ENCODE measurements at regions not wholly inside any gene's neighbourhood (a gene's known extent, or its start where the extent isn't known, plus 50 kb on each side); places are given as distances from the start of the nearest gene placed in this dataset.
"Not testable (repeated sequence)": the region's sequence is repeated elsewhere in the genome, so short reads cannot be mapped to it uniquely, and the experiment has no call there.

DNA sequence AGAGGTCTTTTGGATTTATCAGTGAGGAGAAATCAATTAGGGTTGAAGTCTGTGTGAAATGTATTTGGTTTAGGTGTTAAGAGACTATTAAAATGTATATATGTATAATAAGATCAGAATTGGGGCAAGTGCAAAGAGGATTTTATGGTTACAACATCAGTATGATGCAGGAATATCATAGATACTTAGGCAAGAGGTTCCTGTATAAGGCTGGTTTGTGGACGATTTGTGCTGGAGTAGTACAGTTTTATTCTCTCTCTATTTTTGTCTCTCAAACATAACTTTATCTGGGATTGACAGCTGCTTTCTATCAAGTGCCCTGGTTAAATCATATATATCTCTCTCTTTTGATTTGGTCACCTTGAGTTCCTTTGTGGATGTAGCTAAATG, 142.5 kb downstream of the CTH start:
- no peak for DNase-seq (ENCODE audit: extremely low read depth, low read depth, low spot score)

DNA sequence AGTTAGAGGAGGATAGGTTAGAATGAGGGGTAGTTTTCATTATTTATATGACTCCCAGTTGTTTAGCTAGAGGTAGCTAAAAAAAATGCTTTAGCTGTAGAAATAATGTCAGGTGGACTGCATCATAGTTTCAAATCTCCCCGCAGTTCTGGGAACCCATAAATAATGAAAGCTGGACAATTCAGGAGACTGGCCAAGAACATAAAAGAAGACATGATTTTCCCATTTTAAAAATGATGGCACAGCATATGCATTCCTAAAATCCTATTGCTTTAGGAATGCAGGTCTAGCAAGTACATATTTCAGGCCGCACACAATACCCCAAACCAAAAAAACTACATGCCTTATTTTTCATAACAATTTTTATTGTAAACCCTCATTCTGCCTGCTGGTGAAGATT, 143.3 kb downstream of the CTH start:
- no peak for DNase-seq (ENCODE audit: extremely low read depth, low read depth, low spot score)

DNA sequence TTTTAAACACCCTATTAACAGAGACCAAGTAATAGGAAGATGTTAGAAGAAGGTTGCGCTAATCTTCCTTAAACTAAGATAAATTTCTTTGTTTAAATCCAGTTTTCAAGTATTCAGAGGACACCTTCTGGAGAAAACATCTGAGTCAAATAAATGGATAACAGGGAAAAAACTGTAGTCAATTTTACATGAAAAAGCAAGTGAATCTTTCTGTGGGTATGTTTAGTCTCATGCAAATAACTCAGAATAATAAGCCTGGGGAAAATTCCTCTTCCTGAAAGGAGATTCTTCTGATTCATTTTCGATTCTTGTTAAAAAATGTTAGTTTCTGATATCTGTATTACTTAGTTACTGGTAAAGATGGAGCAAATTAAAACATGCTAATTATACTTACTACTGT, 145.5 kb downstream of the CTH start:
- DNase-seq (ENCODE audit: extremely low read depth, low read depth, low spot score), result no peak

DNA sequence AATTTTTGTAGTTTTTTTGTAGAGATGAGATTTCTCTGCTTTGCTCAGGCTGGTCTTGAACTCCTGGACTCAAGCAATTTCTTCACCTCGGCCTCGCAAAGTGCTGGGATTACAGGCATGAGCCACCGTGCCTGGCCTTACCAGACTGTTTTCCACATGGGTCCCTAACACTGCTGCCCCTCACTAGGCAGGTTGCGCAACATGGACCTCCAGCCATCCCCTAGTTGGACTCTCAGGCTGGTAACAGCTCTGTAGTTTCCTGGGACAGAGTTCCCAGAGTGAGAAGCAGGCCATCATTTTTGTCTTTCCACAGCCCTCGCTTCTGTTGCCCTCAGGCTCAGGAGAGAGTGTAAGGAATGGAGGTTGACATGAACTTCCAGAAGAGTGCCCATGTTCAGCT, 156.1 kb downstream of the CTH start:
- DNase-seq (ENCODE audit: extremely low read depth, low read depth, low spot score), result no peak

DNA sequence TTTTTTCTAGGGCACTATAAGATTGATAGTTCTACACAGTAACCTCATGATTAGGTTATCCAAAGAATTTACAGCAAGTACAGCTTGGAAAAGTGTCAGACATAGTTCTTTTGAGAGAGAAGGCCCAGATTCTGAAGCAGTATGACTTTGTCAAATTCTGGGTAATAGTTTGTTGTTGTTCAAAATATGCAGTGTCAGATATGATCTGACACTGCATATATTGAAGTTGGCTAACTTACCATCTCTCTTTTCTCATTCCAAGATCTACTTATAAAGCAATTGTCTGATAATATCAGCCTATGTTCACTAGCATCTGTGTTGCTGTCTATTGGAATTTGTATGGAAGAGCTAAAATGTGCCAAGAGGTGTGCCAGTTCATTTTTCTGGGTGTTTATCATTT, 160.1 kb downstream of the CTH start:
- DNase-seq (ENCODE audit: extremely low read depth, low read depth, low spot score), result no peak

DNA sequence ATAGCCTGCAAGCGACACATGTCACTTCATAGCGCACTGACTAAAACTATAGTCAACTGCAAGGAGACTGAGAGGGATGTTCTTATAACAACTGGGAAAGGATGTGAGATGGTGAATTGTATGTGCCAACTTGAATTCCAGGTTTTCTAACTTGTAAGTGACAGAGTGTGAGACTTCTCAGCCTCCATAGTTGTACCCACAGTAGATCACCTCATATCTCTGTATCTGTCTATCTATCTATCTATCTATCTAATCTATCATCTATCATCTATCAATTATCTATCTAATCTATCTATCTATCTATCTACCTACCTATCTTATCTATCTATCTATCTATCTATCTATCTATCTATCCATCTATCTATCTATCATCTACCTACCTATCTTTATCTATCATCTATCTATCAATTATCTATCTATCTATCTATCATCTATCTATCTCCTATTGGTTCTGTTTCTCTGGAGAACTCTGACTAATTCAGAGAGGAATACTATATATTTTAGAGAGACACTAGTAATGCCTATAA, 162.3 kb downstream of the CTH start:
- no peak for DNase-seq (ENCODE audit: extremely low read depth, low read depth, low spot score)

DNA sequence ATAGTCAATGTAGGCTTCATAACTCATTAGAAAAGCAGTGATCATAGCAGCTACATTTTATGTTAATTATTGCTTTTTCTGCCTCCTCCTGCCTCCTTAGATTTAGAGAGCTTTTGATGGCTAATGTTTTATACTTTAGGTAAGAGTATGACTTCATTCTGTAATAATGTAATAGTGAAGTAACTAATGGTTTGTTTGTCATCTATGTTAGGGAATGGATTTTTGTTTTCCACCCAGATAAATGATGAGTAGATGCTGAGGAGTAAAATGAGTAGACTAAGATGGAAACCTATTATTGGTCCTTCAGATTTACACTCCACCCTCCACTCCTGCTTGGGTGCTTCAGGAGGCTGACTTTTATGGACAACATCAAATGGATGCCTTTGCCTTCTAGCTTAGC, 170.6 kb downstream of the CTH start:
- DNase-seq (ENCODE audit: extremely low read depth, low read depth, low spot score), result no peak

DNA sequence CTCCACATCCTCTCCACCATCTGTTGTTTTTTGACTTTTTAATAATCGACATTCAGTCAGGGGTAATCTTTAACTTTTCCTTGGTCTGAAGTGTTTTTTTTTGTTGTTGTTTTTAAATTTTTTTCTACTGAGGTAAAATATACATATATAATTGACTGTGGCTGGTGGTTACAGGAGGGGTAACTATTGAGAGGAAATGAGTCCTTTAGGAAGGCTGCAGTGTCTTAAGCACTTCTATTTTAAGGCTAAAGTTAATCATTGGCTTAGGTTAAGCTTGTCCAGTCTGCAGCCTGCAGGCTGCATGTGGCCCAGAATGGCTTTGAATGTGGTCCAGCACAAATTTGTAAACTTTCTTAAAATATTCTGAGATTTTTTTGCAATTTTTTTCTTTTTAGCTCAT, 172.5 kb downstream of the CTH start:
- DNase-seq (ENCODE audit: extremely low read depth, low read depth, low spot score), result no peak

DNA sequence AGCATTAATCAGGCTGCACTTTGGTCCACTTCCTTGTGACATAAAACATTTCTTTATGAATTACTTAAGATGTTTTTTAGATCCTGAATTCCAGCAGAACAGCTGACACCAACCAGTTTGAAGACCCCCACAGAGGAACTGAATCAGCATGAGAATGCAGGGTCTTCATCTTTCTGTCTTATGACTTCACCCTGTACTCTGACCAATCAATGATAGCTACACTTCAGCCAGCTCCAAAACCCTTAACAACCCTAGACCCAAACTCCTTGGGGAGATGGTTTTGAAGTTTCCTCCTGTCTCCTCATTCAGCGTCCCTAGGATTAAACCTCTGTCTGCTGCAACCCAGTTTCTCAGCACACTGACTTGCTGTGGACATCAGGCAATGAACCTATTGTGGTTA, 175.0 kb downstream of the CTH start:
- DNase-seq (ENCODE audit: extremely low read depth, low read depth, low spot score), result no peak

DNA sequence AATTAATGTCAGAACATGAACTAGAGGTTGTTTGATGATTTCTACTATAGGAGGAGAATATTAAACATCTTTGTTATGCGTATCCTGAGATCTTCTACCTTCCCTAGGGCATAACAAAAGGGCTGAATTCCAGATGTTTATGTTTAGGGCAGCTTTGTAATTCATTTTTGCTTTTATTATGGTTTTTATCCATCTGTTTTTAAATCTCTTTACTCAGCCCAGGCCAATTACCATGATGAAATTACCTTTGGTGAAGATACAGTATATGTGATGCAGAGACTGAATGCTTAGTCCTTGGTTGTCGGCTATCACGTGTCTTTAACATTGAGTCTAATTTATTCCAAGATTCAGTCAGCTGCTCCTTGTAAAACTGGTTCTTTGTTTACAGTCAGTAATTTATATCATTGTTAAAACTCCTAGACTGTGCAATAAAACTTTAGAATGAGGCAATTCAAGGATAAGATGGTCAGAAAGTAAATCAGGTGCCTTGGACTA, 176.9 kb downstream of the CTH start:
- no peak for DNase-seq (ENCODE audit: extremely low read depth, low read depth, low spot score)

DNA sequence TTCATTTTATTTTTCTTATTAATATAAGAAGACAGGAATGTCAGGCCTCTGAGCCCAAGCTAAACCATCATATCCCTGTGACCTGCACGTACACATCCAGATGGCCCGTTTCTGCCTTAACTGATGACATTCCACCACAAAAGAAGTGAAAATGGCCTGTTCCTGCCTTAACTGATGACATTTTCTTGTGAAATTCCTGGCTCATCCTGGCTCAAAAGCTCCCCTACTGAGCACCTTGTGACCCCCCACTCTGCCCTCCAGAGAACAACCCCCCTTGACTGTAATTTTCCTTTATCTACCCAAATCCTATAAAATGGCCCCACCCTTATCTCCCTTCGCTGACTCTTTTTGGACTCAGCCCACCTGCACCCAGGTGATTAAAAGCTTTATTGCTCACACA, 182.5 kb downstream of the CTH start:
- not testable (repeated sequence) for DNase-seq (ENCODE audit: extremely low read depth, low read depth, low spot score)

DNA sequence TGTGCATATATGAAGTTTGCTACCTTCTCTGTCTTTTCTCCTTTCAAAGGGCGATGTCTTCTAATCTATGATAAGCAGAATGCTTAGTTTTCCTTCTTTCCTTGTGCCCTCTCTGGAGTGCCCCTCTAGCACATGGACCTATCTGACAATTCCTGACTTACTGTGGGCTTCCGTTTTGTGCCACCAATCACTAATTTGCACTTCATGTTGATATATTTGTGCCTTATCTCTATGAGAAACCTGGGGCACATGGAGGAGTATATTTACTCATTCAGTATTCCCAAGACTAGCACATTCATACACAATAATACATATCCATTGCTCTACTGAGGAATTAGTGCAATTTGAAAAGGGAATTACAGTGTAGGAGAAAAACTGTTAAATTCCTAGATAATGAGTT, 197.7 kb downstream of the CTH start:
- no peak for DNase-seq (ENCODE audit: extremely low read depth, low read depth, low spot score)

DNA sequence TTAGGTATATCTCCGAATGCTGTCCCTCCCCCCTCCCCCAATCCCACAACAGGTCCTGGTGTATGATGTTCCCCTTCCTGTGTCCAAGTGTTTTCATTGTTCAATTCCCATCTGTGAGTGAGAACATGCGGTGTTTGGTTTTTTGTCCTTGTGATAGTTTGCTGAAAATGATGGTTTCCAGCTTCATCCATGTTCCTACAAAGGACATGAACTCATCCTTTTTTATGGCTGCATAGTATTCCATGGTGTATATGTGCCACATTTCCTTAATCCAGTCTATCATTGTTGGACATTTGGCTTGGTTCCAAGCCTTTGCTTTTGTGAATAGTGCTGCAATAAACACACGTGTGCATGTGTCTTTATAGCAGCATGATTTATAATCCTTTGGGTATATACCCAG, 199.1 kb downstream of the CTH start:
- DNase-seq (ENCODE audit: extremely low read depth, low read depth, low spot score), result not testable (repeated sequence)

DNA sequence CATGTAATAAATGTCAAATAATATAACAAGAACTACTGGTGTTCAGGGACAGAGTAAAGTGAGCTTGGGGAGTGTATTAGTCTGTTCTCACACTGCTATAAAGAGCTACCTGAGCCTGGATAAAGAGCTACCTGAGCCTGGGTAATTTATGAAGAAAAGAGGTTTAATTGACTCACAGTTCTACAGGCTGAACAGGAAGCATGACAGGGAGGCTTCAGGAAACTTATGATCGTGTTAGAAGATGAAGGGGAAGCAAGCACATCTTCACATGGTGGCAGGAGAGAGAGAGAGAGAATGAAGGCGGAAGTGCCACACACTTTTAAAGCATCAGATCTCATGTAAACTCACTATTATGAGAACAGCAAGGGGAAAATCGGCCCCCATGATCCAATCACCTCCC, 205.9 kb downstream of the CTH start:
- no peak for DNase-seq (ENCODE audit: extremely low read depth, low read depth, low spot score)

DNA sequence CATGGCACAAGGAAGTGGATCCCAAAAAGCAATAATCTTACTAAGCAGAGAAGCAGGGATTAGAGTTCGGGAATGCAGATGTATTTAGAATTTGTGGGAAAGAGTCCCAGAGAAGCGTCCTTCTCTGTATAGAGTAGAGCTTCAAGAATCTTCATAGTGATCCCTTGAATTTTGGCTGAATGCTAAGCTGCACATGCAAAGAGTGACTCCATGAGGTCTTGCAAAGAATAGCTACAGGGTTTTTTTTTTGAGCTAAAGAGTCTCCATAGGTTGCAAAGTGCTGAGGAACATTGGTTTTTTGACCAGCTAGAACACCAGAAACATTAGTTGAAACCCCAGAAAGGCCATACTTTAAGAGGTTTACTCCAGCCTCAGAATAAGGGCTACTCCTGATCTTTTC, 206.7 kb downstream of the CTH start:
- DNase-seq (ENCODE audit: extremely low read depth, low read depth, low spot score), result no peak

DNA sequence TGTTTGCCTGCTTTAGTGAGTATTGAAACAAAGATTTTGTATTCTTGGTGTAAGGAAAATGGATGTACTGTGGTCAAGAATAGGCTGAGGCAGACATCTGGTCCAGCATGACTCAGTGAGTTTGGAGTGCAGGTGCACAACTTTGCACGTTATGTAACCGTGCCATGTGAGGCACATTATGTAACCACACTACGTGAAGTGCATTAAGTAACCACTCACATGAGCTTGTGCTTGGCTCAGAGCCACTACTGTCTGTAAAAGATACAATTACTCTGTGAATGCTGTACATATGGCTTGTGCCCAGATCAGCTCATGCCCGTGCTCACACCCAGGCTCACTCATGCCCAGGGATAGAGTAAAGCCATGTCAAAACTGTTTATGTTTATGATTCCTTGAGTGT, 216.8 kb downstream of the CTH start:
- DNase-seq (ENCODE audit: extremely low read depth, low read depth, low spot score), result no peak

DNA sequence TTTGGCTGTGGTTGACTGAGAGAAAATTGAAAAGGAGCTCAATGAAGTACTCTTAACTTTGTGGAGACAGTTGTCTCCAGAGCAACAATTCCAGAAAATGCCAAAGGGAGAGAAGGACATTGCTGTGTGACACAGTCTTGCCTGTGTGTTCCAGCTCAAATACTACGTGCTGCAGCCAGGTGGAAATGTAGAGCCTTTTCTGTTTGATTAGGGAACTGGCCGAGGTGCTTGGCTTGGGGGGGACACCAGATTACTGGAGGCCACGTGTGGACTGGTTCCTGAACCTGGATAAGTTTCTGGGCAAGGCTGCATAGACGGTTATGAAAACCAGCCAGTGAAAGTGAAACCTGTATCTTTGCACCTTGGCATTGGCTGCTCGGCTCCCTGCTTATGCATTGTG, 217.9 kb downstream of the CTH start:
- no peak for DNase-seq (ENCODE audit: extremely low read depth, low read depth, low spot score)

DNA sequence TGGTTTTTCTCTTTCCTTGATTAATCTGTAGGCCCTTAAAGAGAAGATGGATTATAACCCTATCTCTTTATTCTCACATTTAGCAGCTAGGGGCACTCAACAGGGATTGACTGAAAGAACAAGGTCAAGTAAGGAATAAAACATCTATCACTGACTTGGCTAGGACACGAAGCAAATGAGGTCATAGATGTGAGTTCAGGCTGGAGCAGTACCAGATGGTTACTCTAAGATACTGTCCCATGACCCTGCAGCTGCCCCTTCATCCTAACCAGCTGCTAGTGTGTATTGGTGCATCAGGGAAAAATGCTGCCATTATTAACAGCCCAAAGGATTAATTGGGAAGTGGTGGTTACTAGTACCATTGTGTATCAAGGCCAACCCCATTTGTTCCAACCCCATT, 221.9 kb downstream of the CTH start:
- no peak for DNase-seq (ENCODE audit: extremely low read depth, low read depth, low spot score)

DNA sequence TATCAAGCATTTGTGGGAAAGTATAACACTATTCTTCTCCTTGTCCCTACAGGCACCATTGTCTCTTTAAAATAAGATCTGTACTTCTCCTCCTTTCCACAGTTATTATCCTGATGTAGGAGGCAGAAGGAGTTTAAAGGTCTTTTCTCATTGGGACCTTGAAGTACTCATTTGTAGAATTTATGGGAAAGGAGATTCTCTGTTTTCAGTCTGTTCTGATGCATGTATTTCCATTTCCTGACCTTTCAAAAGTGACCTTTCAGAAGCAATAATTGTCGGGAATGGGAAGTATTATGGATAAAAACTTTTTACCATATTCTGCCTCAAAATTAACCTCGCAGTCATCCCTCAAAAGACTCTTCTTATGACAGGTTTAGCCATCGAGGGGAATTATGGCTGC, 224.8 kb downstream of the CTH start:
- no peak for DNase-seq (ENCODE audit: extremely low read depth, low read depth, low spot score)

DNA sequence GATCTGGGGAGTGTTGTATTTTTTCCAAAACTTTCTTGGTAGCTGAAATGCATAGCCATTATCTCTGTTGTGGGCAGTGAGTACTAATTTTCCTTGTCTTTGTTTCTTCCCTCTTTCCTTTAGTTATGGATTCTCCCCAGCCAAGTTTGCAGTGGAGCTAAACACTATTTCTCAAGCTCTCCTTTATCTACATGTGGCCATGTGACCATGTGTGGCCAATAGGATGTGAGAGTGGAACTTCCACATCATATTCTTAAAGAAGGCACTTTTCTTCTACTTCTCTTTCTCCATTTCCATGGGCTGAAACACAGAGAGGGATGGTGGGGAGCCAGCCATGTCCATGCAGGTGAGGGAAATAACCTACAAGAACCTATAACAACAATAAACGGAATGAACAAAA, 230.8 kb downstream of the CTH start:
- DNase-seq (ENCODE audit: extremely low read depth, low read depth, low spot score), result no peak

DNA sequence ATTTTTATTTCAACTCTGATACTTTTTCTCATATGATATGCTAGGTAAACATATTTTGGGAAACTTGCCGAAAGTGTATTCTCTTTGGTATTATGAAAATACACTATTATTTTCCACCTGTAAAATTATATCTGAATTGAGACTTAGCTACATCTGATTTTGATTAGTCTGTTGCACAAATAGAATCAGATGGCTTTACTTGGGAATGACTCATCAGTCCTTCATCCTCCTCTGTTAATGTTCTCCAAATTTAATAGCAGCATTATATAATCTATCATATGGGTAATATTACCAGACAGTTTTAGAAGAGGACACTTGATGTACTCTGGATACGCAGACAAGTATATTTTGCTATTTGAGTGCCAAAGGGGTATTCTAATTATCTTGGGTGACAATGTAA, 245.3 kb downstream of the CTH start:
- DNase-seq (ENCODE audit: extremely low read depth, low read depth, low spot score), result no peak

DNA sequence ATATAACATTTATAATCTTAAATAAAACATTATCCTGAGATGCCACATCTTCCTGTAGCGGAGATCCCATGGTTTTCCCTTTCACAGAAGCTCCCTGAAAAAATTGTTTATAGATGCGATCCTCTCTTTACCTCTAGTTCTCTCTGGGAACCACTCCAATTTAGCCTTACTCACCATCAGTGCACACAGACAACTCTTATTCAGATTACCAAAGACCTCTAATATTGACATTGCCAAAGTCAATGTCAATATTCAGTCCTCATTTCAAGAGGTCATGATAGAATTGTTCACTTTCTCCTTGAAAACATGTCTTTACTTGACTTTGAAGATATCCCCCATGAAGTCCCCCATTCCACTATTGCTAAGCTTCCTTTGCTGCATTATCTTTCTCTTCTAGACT, 248.8 kb downstream of the CTH start:
- DNase-seq (ENCODE audit: extremely low read depth, low read depth, low spot score), result no peak

DNA sequence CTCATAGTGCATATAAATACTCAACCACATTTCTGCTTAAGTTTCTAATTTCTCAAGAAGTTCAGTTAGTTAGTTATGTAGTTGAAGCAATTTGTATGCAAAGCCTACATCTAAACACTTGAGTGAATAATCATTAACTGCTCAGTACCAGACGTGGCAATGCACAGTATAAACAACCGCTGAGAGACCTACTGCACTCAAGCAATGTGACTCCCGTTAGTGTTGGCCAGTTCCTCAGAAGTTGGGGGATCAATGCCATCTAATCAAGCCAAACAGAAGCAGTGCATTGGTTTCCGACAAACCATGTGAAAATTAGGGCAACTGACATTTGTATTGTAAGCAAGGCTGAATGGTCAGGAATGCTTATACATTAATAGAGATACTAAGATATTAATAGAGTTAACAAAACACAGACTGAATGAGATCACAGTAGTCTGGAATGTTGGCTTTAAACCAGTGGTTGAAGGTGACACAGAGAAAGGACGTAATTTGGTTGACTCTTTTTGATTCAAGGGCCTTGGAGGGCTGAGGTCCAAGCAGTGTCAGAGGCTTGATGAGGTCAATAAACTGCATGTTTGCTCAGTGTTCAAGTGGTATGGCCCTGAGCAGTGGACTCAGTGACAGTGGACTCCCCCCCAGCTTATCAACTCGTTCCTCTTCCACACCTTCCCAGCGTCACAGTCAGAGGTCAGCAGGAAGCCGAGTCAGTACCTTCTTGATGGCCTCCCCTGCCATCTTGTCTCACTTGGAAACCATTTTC, 255.5 kb downstream of the CTH start:
- DNase-seq (ENCODE audit: extremely low read depth, low read depth, low spot score), result no peak

Measured in glomerular endothelial cell (primary cell).